ENCODE measurements at regions not wholly inside any gene's neighbourhood (a gene's known extent, or its start where the extent isn't known, plus 50 kb on each side); places are given as distances from the start of the nearest gene placed in this dataset.
"Not testable (repeated sequence)": the region's sequence is repeated elsewhere in the genome, so short reads cannot be mapped to it uniquely, and the experiment has no call there.

DNA sequence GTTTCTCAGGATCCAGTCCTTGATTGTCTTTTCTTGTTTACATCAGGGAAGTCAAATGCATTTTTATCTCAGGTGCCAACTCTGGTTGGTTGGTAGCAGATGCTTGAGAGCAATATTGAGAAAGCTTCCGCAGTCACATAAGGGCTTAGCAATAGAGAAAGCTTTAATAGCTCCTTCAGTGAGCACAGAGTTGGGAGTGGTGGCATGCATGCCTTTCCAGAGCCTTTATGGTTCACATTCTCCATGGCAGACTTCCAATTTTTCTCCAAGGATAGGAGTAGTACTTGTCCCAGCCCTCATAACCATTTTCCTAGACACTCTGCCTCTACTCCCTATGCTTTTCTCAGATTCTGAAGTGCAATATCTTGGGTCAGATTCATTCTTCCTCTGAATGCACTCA lies 280.4 kb downstream of the AEBP2 start:
- no peak for DNase-seq

GRCh38 chr12:19726122-19726521 lies 286.8 kb downstream of the AEBP2 start:
- DNase-seq: no peak

- no peak for DNase-seq
Measured at GRCh38 chr12:19726592-19726991, 287.3 kb downstream of the AEBP2 start.

- DNase-seq: no peak
Measured at GRCh38 chr12:19737019-19737418, 297.7 kb downstream of the AEBP2 start.

GRCh38 chr12:19739195-19739776 lies 300.0 kb downstream of the AEBP2 start:
- DNase-seq: peak; percentile 73

GRCh38 chr12:19740472-19741131 lies 301.3 kb downstream of the AEBP2 start:
- no peak for DNase-seq

- DNase-seq: no peak
Measured at GRCh38 chr12:19741132-19741489, 301.8 kb downstream of the AEBP2 start.

- no peak for DNase-seq
Measured at GRCh38 chr12:19744705-19745218, 305.5 kb downstream of the AEBP2 start.

DNA sequence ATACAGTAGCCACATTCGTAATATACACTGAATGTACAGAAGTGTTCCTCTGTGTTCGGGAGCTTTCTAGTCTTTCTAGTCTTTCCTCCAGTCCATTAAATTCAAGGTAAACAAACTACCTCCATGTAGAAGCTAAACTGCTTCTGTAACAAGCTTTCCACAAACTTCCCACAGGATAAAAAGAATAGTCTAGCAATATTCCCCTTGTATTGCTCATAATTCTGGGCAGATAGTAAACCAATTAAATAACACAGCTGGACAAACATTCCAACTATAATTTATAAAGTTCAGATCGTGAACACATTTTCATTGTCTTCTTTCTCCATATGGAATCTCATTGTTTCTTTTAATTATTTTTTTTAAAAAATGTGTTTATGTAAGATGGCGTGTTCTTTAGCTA lies 307.2 kb downstream of the AEBP2 start:
- DNase-seq: no peak

GRCh38 chr12:19749906-19750574 lies 310.7 kb downstream of the AEBP2 start:
- no peak for DNase-seq

DNA sequence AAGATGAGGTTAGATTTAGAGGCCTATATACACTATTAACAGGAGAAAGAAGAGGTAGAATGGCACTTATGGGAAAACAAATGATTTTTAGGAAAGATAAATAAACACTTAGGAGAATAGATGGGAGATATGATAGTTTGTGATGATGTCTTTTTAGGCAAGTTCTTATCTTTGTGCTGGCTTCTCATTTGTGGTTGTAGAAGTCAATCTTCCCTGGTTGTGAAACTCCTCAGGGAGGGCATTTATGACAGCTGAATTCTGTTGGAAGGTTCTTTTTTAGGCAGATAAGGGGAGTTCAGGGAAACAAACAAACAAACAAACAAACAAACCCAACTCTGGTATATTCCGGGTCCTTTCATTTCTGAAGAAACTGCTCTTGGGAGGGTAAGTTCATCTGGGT lies 311.8 kb downstream of the AEBP2 start:
- no peak for DNase-seq

GRCh38 chr12:19752712-19753111 lies 313.4 kb downstream of the AEBP2 start:
- DNase-seq: no peak

GRCh38 chr12:19755136-19755535 lies 315.8 kb downstream of the AEBP2 start:
- DNase-seq: no peak

GRCh38 chr12:19757317-19757877 lies 318.1 kb downstream of the AEBP2 start:
- DNase-seq: peak; percentile 21

DNA sequence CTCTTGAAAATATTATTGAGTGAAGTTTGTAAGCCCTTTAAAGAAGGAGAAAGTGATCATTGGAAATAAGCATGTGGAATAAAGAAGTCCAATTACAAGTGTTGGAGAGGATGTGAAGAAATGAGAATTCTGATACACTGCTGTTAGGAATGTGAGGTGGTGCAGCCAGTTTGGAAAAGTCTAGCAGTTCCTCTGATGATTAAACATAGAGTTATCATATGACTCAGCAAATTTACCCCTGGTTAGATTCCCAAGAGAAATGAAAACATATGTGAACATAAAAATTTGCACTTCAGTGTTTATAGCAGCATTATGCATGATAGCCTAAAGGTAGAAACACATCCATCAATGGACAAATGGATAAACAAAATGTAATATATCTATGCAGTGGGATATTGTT lies 319.9 kb downstream of the AEBP2 start:
- DNase-seq: no peak

DNA sequence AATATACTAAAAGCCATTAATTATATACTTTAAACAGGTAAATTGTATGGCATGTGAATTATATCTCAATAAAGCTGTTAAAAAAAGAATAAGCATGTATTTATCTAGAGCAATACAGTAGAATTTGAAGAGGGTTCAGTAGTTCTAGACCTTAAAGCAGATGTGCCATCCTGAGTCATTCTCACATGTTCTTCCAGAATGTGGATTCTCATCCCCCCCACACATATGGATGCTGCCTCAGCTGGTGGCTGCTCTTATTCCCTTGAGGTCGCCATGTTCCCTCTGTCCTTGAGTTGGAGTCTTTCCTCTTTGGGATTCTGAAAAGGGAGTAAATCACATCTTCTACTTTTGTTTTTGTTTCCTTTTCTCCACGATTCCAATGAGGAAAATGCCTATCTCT lies 321.3 kb downstream of the AEBP2 start:
- no peak for DNase-seq

- peak; percentile 65 for DNase-seq
Measured at GRCh38 chr12:19761463-19761862, 322.2 kb downstream of the AEBP2 start.

DNA sequence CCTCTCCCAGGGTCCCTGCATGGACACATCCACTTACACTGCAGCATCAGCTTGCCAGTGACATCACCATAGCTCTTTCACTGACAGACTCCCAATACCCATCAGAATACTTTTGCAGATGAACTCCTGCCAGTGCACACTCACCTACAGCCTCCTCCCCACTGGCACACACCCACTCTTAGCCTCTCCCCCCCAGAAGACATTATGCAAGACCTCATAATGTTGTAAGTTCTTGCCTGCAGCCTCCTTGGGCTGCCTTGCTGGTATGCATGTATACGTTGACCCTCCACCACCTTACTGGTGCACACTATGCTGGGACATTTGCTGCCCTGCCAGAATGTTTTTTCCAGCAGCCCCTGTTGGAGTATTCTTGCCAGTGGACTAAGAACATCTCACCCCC lies 324.2 kb downstream of the AEBP2 start:
- no peak for DNase-seq

DNA sequence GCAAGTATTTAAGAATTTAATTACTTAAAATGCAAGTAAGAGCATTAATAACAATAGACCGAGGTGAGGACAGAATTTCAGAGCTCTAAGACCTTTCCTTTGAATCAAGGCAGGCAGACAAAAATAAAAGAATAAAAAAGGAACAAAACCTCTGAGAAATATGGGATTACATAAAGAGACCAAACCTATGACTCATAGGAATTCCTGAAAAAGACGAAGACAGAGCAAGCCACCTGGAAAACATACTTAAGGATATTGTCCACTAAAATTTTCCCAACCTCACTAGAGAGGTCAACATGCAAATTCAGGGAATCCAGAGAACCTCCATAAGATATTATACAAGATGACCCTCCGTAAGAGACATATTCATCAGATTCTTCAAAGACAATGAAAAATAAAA lies 325.1 kb downstream of the AEBP2 start:
- DNase-seq: no peak

- DNase-seq: no peak
Measured at GRCh38 chr12:19771858-19772257, 332.6 kb downstream of the AEBP2 start.

DNA sequence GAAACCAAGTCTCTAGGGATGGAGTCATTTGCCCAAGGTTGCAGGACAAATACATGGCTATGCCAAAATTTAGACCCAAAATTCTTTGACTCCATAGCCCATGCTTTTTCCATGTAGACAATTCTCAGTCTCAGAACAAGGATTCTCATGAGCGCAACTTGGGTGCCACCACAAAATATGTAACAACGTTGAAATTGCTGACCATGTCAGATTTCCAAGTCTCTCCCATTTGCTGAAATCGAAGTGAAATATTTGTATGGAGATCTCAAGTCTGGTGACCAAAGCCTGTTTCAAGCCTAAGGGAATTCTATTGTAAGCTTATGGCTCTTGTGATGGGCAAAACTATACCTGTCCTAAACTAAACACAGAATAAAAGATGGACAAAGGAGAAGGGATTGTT lies 333.5 kb downstream of the AEBP2 start:
- DNase-seq: no peak

DNA sequence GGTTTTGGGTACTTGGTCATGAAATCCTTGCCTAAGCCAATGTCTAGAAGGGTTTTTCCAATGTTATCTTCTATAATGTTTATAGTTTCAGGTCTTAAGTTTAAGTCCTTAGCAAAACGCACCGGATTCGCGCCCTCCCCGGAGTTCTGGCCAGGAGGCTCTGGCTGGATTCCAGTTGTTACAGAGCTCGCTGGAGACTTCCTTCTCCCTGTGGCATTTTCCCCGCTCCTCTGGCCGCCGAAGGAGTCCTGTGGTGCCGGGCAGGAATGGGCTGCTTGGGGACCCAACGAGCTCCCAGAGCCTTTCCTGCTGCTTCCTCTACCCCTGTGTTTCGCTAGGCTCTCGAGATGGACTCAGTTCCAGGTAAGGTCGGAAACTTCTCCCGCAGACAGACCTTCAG lies 335.9 kb downstream of the AEBP2 start:
- DNase-seq: no peak

- DNase-seq: not testable (repeated sequence)
Measured at GRCh38 chr12:19775976-19776375, 336.7 kb downstream of the AEBP2 start.

GRCh38 chr12:19778172-19778571 lies 338.9 kb downstream of the AEBP2 start:
- no peak for DNase-seq
